Ascending aorta (tissue), 2 donors: ENCODE measurements at regions not wholly inside any gene's neighbourhood (a gene's known extent, or its start where the extent isn't known, plus 50 kb on each side); places are given as distances from the start of the nearest gene placed in this dataset.

Source experiments
- DNase-seq, 2 donors: peaks; one replicate each; pipeline ENCODE4 v3.0.0-alpha.2; 2019; ENCODE audit warnings: low spot score in 2 of 2
- H3K27ac ChIP-seq, 2 donors: fragments of 200-600 bp; sonication (generic); one replicate each; pipeline ENCODE4 v1.5.1; 2016 to 2017; ENCODE audit warnings: mild to moderate bottlenecking in 1 of 2
- H3K27me3 ChIP-seq: fragments of 200-600 bp; sonication (generic); one replicate; pipeline ENCODE4 v1.5.1; 2017
- H3K36me3 ChIP-seq, 2 donors: fragments of 200-600 bp; sonication (generic); one replicate each; pipeline ENCODE4 v1.5.1; 2016
- H3K4me1 ChIP-seq, 2 donors: fragments of 200-600 bp; sonication (generic); one replicate each; pipeline ENCODE4 v1.5.1; 2016 to 2017; ENCODE audit warnings: mild to moderate bottlenecking in 1 of 2
- H3K4me3 ChIP-seq, 2 donors: fragments of 200-600 bp; sonication (generic); one replicate each; pipeline ENCODE4 v1.5.1; 2016 to 2017; ENCODE audit warnings: mild to moderate bottlenecking in 1 of 2
- H3K9me3 ChIP-seq, 2 donors: fragments of 200-600 bp; sonication (generic); one replicate each; pipeline ENCODE4 v1.5.1; 2016
- CTCF ChIP-seq, 3 experiments: fragments of 200-600 bp in 2 of 3; fragments of 450-650 bp in 1 of 3; sonication (generic) in 2 of 3; IDR thresholded peaks; one replicate each; pipeline ENCODE4 v1.5.1; 2016 to 2019; ENCODE audit warnings: antibody characterized with exemption in 3 of 3, mild to moderate bottlenecking in 1 of 3, moderate library complexity in 1 of 3
- intact Hi-C: fragments of 100-400 bp; cut with DNase I; formaldehyde crosslinking; loops from one replicate; pipeline ENCODE4 v1.15.1; 2023

DNA sequence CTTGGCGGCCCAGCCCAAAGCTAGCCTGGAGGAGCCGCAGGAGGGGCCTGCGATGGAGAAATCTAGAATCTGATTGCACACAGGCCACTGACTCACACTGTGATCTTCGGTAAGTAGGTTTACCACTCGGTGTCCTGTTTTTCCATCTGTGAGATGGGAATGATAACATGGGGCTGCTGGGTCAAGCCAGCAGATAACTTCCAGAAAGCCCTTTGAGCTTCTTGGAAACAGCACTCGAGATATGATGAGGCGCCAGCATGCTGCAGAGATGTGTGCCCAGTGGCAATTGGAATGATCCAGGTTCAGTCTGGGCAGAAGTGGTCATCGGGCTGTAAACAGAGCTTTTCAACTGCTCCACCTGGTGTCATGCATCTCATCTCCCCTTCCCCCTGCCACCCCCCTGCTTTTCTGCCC is 771.3 kb upstream of the TBX3 start:
- H3K27me3 ChIP-seq: no peaks in the 10 kb centered on the region
- DNase-seq: no peak
- intact Hi-C loops: no loop called here
- no peak overlapping the region for H3K27ac ChIP-seq
- no peak overlapping the region for H3K4me3 ChIP-seq
- no peaks in the 10 kb centered on the region for H3K36me3 ChIP-seq
- H3K9me3 ChIP-seq: no peaks in the 10 kb centered on the region
- no peaks in the 10 kb centered on the region for H3K4me1 ChIP-seq
- no peak for TF ChIP-seq CTCF (IDR thresholded peaks at IDR 0.05)

- H3K27me3 ChIP-seq: no peaks in the 10 kb centered on the region
- H3K4me3 ChIP-seq: no peak overlapping the region
- intact Hi-C loops: no loop called here
- TF ChIP-seq CTCF (IDR thresholded peaks at IDR 0.05): no peak
- DNase-seq: no peak
- no peaks in the 10 kb centered on the region for H3K4me1 ChIP-seq
- H3K27ac ChIP-seq: no peak overlapping the region
- no peaks in the 10 kb centered on the region for H3K36me3 ChIP-seq
- no peaks in the 10 kb centered on the region for H3K9me3 ChIP-seq
These were observed 768.8 kb upstream of the TBX3 start for GRCh38 chr12:115452751-115453281.

DNA sequence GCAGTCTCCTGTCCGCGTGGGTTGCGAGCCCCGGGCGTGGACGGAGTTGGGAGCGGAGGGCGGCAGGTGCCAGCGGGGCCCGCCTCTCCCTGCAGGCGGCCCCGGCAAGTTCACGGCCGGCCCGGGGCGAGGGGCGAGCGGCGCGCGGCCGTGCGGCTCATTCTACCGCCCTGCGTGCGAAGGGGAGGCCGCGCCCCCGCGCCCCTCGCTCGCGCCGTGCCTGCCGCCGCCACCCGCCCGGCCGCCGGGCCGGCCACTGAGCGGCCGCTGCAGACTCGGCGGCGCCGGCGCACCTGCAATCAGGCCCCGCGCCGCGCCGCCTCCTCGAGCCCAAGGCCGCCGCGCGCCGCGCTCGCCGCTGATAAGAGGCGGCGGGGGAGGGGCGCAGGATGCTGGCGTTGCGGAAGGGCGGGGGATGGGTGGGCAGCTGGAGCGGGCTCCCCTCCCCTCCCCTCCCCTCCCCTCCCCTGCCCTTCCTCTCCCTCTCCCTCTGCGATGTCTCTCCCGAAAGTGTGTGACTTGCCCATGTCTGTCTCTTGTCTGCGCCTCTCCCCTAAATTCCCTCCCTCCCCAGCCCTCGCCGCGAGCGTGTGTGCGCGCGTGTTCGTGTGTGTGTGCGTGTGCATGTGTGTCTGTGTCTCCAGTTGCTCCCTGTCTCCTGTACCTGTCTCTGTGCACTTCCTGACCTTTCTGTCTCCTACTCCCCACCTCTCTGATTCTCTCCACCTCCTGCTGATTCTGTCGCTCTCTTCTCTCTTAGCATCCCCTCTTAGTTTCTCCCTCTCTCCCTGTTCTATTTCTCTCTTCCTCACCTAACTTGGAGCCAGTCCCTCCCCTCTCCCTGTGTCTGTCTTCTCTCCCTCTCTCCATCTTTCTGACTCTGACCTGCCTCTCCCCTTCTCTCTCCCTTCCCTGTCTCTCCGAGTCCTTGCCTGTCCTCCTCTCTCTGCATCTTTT is 768.1 kb upstream of the TBX3 start:
- no peak for DNase-seq
- intact Hi-C loops: no loop called here
- Histone ChIP-seq H3K4me1 (no peaks in the 10 kb centered on the region), H3K4me3 (peak overlapping the region; percentile 45 to 60), H3K27me3 (no peaks in the 10 kb centered on the region), H3K27ac (no peak overlapping the region), H3K36me3 (no peaks in the 10 kb centered on the region), H3K9me3 (no peaks in the 10 kb centered on the region)
- no peak for TF ChIP-seq CTCF (IDR thresholded peaks at IDR 0.05)

DNA sequence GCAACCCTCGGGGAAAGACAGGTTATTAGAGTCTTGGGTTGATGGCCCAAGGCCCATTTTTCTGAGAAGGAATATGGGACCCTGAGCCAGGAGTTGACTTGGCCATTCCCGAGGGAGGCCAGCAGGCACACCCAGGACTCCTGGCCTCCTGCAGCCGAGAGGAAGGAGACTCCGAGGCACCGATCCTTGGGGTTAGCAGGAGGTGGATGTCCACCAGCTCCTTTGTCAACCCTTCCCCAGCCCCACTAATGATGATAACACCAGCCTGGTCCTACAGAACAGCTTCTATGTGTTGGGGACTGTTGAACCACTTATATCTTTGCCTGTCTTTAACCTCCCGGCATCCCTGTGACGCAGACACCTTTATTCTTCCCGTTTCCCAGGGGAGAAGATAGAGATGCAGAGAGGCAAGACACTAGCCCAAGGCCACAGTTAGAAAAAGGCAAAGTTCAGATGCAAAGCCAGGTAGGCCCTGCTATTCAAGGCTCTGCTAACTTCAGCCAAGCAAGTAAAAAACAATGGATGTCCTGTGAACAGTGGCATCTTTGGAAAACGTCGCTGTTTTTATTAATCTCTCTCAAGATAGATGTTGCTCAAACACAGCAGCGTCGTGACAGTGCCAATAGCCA is 767.3 kb upstream of the TBX3 start:
- no peaks in the 10 kb centered on the region for H3K36me3 ChIP-seq
- H3K4me1 ChIP-seq: no peaks in the 10 kb centered on the region
- H3K27ac ChIP-seq: no peak overlapping the region
- intact Hi-C loops: no loop called here
- no peak for TF ChIP-seq CTCF (IDR thresholded peaks at IDR 0.05)
- H3K4me3 ChIP-seq: peak overlapping the region; percentile 45 to 60
- no peaks in the 10 kb centered on the region for H3K9me3 ChIP-seq
- no peak for DNase-seq
- no peaks in the 10 kb centered on the region for H3K27me3 ChIP-seq

DNA sequence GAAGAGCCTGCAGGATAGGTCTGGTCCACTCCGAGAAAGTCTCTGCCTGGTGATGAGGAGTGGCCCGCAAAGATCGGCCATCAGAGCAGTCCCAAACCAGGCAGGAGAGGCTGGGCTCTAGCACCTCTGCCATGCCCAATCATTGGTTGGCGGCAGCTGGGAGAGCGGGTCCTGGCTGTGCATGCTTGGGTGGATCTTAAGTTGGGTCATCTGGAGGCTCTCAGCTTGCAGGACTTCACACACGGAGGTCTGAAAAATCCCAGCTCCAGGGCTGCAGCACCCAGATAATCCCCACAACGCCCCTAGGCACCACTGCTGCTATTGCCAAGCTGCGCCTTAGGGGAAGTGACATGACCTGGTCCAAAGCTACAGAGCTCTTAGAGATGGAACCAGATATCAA is 766.7 kb upstream of the TBX3 start:
- Histone ChIP-seq H3K9me3 (no peaks in the 10 kb centered on the region), H3K27me3 (no peaks in the 10 kb centered on the region), H3K4me3 (no peak overlapping the region), H3K27ac (no peak overlapping the region), H3K4me1 (no peaks in the 10 kb centered on the region), H3K36me3 (no peaks in the 10 kb centered on the region)
- no peak for DNase-seq
- intact Hi-C loops: no loop called here
- no peak for TF ChIP-seq CTCF (IDR thresholded peaks at IDR 0.05)
